GM18507 (cell line): ENCODE measurements at regions not wholly inside any gene's neighbourhood (a gene's known extent, or its start where the extent isn't known, plus 50 kb on each side); places are given as distances from the start of the nearest gene placed in this dataset.

Experiments
- DNase-seq: peaks from one replicate; pipeline ENCODE4 v3.0.0; 2011; ENCODE audit warnings: low read depth; ENCODE audit not compliant: insufficient read length; ENCODE audit errors: extremely low spot score
- FAIRE-seq: peaks from 2 replicates; lab custom pipeline; 2011; peaks lifted over from hg19 to GRCh38; lab: Jason Lieb, UNC

GRCh38 chr2:128555433-128555832 lies 236.8 kb upstream of the HS6ST1 start:
- FAIRE-seq (no peak), DNase-seq (no peak)

- FAIRE-seq (no peak), DNase-seq (no peak)
Measured at GRCh38 chr2:128556089-128556488, 237.4 kb upstream of the HS6ST1 start.

GRCh38 chr2:128556633-128557032 lies 238.0 kb upstream of the HS6ST1 start:
- DNase-seq (no peak), FAIRE-seq (no peak)

- DNase-seq (no peak), FAIRE-seq (no peak)
Measured at GRCh38 chr2:128557069-128557468, 238.4 kb upstream of the HS6ST1 start.

GRCh38 chr2:128557831-128558241 lies 239.2 kb upstream of the HS6ST1 start:
- no peak for FAIRE-seq
- no peak for DNase-seq

GRCh38 chr2:128558441-128558840 lies 239.8 kb upstream of the HS6ST1 start:
- no peak for FAIRE-seq

GRCh38 chr2:128558895-128559532 lies 240.3 kb upstream of the HS6ST1 start:
- FAIRE-seq (no peak), DNase-seq (no peak)

More at GRCh38 chr2:128558441-128558840, 239.8 kb upstream of the HS6ST1 start:
- DNase-seq, result no peak

- DNase-seq (no peak), FAIRE-seq (no peak)
Measured at GRCh38 chr2:128559533-128560515, 241.2 kb upstream of the HS6ST1 start.

GRCh38 chr2:128560718-128561117 lies 242.1 kb upstream of the HS6ST1 start:
- FAIRE-seq (no peak), DNase-seq (no peak)

- FAIRE-seq, result no peak
- DNase-seq, result no peak
Measured at GRCh38 chr2:128562471-128563347, 244.0 kb upstream of the HS6ST1 start.

- no peak for FAIRE-seq
- no peak for DNase-seq
Measured at GRCh38 chr2:128563348-128563687, 244.7 kb upstream of the HS6ST1 start.

- FAIRE-seq (no peak), DNase-seq (no peak)
Measured at GRCh38 chr2:128564131-128564530, 245.5 kb upstream of the HS6ST1 start.

GRCh38 chr2:128564551-128564950 lies 245.9 kb upstream of the HS6ST1 start:
- no peak for DNase-seq
- FAIRE-seq, result no peak

GRCh38 chr2:128565441-128565840 lies 246.8 kb upstream of the HS6ST1 start:
- no peak for DNase-seq
- no peak for FAIRE-seq

GRCh38 chr2:128566671-128567070 lies 248.0 kb upstream of the HS6ST1 start:
- FAIRE-seq (no peak), DNase-seq (no peak)

- no peak for FAIRE-seq
- DNase-seq, result no peak
Measured at GRCh38 chr2:128568106-128568505, 249.4 kb upstream of the HS6ST1 start.

- FAIRE-seq (no peak), DNase-seq (no peak)
Measured at GRCh38 chr2:128573116-128573515, 254.4 kb upstream of the HS6ST1 start.

GRCh38 chr2:128573531-128573930 lies 254.9 kb upstream of the HS6ST1 start:
- DNase-seq (no peak), FAIRE-seq (no peak)

- FAIRE-seq, result no peak
- no peak for DNase-seq
Measured at GRCh38 chr2:128577141-128577930, 258.7 kb upstream of the HS6ST1 start.
